ENCODE measurements at regions not wholly inside any gene's neighbourhood (a gene's known extent, or its start where the extent isn't known, plus 50 kb on each side); places are given as distances from the start of the nearest gene placed in this dataset.

DNA sequence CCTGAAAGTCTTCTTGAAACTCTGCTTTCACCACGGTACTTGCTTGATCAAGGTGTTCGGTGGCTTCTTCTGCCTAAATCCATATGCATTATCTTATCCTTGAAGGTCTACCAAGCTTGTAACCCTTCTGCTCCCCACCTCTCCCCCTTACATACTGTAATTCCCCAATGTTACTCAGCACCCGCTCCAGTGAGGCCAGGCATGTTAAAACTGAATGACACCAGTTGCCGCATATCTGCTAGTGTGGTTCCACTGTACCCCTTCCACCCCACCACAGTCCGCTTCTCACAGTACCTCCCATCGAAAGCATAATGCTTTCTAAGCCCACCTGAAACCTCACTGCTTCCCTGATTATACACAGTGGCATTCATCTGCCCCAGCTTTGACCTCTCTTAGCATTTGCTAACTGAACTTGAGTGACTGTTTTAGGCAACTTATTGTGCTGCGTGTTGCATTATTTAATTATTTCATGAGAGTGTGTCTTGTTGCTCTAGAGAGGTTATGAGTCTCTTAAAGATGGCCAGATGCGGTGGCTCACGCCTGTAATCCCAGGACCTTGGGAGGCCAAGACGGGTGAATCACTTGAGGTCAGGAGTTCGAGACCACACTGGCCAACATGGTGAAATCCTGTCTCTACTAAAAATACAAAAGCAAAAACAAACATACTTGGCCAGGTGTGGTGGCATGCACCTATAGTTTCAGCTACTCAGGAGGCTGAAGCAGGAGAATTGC lies 87.6 kb upstream of the MBNL2 start:
- TF ChIP-seq CTCF (conservative IDR thresholded peaks at IDR 0.05; ENCODE audit: low read depth, low read length): no peak
- no peak for TF ChIP-seq EZH2 (IDR thresholded peaks at IDR 0.05; ENCODE audit: low read length, unreplicated experiment)
- TF ChIP-seq EZH2phosphoT487 (IDR thresholded peaks at IDR 0.05; ENCODE audit: borderline replicate concordance, low read length): no peak

Data from PC-3 (cell line).